ENCODE measurements at regions not wholly inside any gene's neighbourhood (a gene's known extent, or its start where the extent isn't known, plus 50 kb on each side); places are given as distances from the start of the nearest gene placed in this dataset.

DNA sequence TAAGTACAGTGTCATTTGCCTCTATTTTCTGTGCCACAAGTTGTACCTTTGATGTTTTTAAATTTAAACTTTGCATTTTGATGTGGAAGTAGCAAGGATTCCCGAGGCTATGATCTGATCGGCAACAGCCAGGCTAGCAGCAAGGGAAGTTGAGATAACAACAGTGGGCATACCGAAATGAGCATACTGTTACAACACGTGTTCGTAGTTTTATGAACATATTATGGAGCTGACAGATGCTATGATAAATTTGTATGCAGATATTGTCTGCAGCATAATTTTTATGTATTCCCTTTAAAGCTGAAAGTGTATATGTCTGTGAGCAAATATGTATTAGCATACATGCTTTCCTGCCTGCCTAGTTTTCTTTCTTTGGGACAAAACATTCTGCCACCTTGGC, 306.1 kb downstream of the PCDH7 start:
- no peak overlapping the region for H3K4me3 ChIP-seq (ENCODE audit: low read depth, low read length)
- DNase-seq (ENCODE audit: low read depth) = no peak
- TF ChIP-seq, protein P1, sequence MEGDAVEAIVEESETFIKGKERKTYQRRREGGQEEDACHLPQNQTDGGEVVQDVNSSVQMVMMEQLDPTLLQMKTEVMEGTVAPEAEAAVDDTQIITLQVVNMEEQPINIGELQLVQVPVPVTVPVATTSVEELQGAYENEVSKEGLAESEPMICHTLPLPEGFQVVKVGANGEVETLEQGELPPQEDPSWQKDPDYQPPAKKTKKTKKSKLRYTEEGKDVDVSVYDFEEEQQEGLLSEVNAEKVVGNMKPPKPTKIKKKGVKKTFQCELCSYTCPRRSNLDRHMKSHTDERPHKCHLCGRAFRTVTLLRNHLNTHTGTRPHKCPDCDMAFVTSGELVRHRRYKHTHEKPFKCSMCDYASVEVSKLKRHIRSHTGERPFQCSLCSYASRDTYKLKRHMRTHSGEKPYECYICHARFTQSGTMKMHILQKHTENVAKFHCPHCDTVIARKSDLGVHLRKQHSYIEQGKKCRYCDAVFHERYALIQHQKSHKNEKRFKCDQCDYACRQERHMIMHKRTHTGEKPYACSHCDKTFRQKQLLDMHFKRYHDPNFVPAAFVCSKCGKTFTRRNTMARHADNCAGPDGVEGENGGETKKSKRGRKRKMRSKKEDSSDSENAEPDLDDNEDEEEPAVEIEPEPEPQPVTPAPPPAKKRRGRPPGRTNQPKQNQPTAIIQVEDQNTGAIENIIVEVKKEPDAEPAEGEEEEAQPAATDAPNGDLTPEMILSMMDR (IDR thresholded peaks at IDR 0.05; ENCODE audit: insufficient read depth, low read depth, low read length) = no peak

DNA sequence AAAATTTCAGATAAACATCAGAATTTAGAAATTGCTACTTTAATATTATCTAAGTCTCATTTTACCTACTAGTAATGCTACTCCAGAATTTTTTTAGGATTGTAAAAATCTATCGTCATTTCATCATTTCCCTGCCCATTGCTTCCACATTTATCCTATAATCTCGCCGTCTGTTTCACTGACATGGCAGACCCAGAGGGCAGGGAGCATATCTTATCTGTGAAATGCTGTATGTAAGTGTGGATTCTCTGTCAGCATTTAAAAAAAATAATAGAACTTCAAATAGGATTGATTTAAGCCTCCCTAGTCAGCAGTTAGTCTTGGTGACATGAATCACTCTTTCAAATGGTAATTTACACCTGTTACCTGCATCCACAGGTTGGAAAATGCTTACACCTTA, 314.4 kb downstream of the PCDH7 start:
- no peak overlapping the region for H3K4me3 ChIP-seq (ENCODE audit: low read depth, low read length)
- DNase-seq (ENCODE audit: low read depth) = no peak

DNA sequence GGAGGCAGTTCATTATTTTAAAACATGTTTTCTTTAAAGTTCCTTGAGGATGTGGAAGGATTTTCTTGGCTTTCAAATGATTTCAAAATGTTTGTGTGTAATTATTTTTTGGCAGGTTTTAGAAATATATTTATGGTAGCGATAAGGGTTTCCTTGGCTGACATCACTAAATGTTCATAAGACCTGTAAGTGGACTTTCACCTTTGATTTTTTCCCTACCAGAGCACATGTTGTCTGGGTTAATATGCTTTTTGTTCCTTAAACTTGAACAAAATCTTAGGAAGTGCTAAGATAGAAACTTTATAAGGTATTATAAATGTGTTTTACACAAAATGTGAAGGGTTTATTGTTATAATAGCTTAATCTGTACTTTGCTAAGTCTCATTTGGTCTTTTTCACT, 315.6 kb downstream of the PCDH7 start:
- DNase-seq (ENCODE audit: low read depth) = no peak
- TF ChIP-seq, protein P1 (IDR thresholded peaks at IDR 0.05; ENCODE audit: insufficient read depth, low read depth, low read length) = no peak

More for the DNA sequence above, 314.4 kb downstream of the PCDH7 start:
- TF ChIP-seq, protein P1 (IDR thresholded peaks at IDR 0.05; ENCODE audit: insufficient read depth, low read depth, low read length) = no peak

DNA sequence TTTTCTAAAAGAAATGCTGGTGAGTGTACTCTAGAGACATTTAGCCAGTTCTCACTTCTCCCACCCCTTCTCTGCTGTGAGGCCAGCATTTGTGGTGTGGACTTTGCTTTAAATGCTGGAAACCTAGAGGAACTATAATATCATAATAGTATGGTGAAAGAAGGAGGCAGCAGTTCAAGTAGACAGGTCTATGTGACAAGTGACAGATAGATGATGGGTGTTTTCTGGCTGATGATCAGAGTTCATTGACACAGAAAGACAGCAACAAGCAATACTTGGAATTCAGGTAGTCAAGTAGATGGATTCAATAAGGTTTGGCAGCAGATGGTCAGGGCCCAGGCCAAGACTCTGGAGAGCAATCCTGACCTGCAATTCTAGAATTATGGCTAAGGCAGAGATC, 317.5 kb downstream of the PCDH7 start:
- TF ChIP-seq, protein P1 (IDR thresholded peaks at IDR 0.05; ENCODE audit: insufficient read depth, low read depth, low read length) = no peak
- H3K4me3 ChIP-seq (ENCODE audit: low read depth, low read length) = no peak overlapping the region
- no peak for DNase-seq (ENCODE audit: low read depth)

More for the DNA sequence above, 315.6 kb downstream of the PCDH7 start:
- H3K4me3 ChIP-seq (ENCODE audit: low read depth, low read length) = no peak overlapping the region

DNA sequence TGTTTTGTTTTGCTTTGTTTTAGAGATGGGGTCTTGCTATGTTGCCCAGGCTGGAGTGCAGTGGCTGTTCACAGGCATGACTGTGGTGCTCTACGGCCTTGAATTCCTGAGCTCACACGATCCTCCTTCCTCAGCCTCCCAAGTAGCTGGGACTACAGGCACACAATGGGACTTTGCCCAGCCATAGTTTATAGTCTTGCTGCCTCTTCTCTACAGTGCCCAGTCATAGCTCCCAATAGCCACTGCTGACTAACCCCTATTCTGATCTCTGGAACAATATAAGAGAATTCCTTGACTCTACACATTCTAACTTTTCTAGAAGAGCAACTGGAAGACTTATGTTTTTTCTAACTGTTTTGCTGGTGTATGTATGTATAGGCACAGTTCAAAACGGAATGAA, 319.2 kb downstream of the PCDH7 start:
- TF ChIP-seq, protein P1 (IDR thresholded peaks at IDR 0.05; ENCODE audit: insufficient read depth, low read depth, low read length) = no peak
- H3K4me3 ChIP-seq (ENCODE audit: low read depth, low read length) = no peak overlapping the region
- no peak for DNase-seq (ENCODE audit: low read depth)

DNA sequence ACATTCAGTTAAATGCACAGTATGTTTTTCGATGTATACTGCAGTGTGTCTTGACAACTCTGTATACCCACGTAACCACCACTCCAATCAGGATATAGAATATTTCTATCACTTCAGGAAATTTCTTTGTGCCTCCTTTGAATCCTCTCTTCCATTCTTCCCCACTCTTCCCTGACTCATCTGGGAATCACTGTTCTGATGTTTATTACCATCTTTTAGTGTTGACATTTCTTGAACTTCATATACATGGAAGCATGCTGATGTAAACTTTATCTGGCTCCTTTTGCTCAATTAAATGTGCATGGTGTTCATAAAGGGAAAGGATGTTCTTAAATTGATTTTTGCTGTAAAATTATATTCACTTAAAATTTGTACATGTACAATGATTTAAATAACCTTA, 319.9 kb downstream of the PCDH7 start:
- no peak overlapping the region for H3K4me3 ChIP-seq (ENCODE audit: low read depth, low read length)
- TF ChIP-seq, protein P1 (IDR thresholded peaks at IDR 0.05; ENCODE audit: insufficient read depth, low read depth, low read length) = no peak
- no peak for DNase-seq (ENCODE audit: low read depth)

DNA sequence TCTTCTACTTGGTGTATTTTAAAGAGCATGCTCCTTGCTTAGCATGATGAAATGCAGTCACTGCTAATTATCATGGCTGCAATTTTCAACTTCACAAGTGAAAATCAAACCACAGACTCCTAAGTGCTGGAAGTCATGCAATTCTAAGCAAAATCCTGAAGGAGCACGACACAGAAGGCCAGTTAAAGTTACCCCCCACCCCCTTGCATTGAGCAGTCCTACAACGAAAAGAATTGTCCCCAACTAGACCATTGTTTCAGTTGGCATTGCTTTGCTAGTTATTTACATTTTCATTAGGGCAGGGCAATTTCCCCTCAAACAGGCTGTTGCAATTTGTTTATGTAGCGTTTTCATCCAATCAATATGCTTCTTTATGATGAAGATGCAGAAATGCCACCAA, 321.2 kb downstream of the PCDH7 start:
- TF ChIP-seq, protein P1 (IDR thresholded peaks at IDR 0.05; ENCODE audit: insufficient read depth, low read depth, low read length) = no peak
- H3K4me3 ChIP-seq (ENCODE audit: low read depth, low read length) = no peak overlapping the region
- DNase-seq (ENCODE audit: low read depth) = no peak
